Neuronal stem cell (in vitro differentiated cells): ENCODE measurements at regions not wholly inside any gene's neighbourhood (a gene's known extent, or its start where the extent isn't known, plus 50 kb on each side); places are given as distances from the start of the nearest gene placed in this dataset.
A peak's percentile ranks its signal among the peaks of the same experiment; 100 is the strongest.

Experiments
- DNase-seq: peaks from one replicate; pipeline ENCODE4 v3.0.0-alpha.2; 2013; ENCODE audit warnings: low spot score
- H2AFZ ChIP-seq: one replicate; pipeline ENCODE4 v1.6.1; 2013; ENCODE audit warnings: mild to moderate bottlenecking, low read length, inconsistent platforms
- H2AK5ac ChIP-seq: 2 replicates; pipeline ENCODE4 v1.6.1; 2013; ENCODE audit warnings: low read depth, mild to moderate bottlenecking, inconsistent platforms, low read length, moderate library complexity, mixed read lengths
- H2BK120ac ChIP-seq: 2 replicates; pipeline ENCODE4 v1.6.1; 2013; ENCODE audit warnings: low read depth, mild to moderate bottlenecking, inconsistent platforms, low read length, moderate library complexity, mixed read lengths
- H2BK12ac ChIP-seq: one replicate; pipeline ENCODE4 v1.6.1; 2013; ENCODE audit warnings: low read length, inconsistent platforms
- H2BK15ac ChIP-seq: 2 replicates; pipeline ENCODE4 v1.6.1; 2013; ENCODE audit warnings: mild to moderate bottlenecking, low read length, inconsistent platforms, mixed read lengths
- H2BK5ac ChIP-seq: one replicate; pipeline ENCODE4 v1.6.1; 2013; ENCODE audit warnings: inconsistent platforms, mild to moderate bottlenecking, low read length, moderate library complexity
- H3K14ac ChIP-seq: one replicate; pipeline ENCODE4 v1.6.1; 2013; ENCODE audit warnings: low read length, inconsistent platforms
- H3K18ac ChIP-seq: 2 replicates; pipeline ENCODE4 v1.6.1; 2013; ENCODE audit warnings: low read length, inconsistent platforms
- H3K23ac ChIP-seq: 2 replicates; pipeline ENCODE4 v1.6.1; 2013; ENCODE audit warnings: low read depth, mild to moderate bottlenecking, mixed read lengths, low read length, inconsistent platforms; ENCODE audit not compliant: poor library complexity
- H3K27ac ChIP-seq: replicated peaks from 3 replicates; pipeline ENCODE4 v1.5.1; 2013; ENCODE audit warnings: low read length, inconsistent platforms
- H3K27me3 ChIP-seq, 3 experiments: 2 replicates each; pipeline ENCODE4 v1.6.1; 2013; ENCODE audit warnings: low read length in 3 of 3, mild to moderate bottlenecking in 2 of 3, inconsistent platforms in 1 of 3, low read depth in 1 of 3, mixed read lengths in 1 of 3, moderate library complexity in 1 of 3; ENCODE audit not compliant: control insufficient read depth in 3 of 3, insufficient read depth in 3 of 3
- H3K36me3 ChIP-seq, 2 donors: replicated peaks in 1 of 2; 2 replicates each; pipeline ENCODE4 v1.6.1; 2013; ENCODE audit warnings: low read length in 2 of 2; ENCODE audit not compliant: control insufficient read depth in 2 of 2, insufficient read depth in 2 of 2
- H3K4ac ChIP-seq: 2 replicates; pipeline ENCODE4 v1.6.1; 2013; ENCODE audit warnings: inconsistent platforms, mild to moderate bottlenecking, low read length, moderate library complexity
- H3K4me1 ChIP-seq, 2 donors: 1 replicate in 1 of 2; 2 replicates in 1 of 2; pipeline ENCODE4 v1.6.1; 2013; ENCODE audit warnings: low read length in 2 of 2, low read depth in 1 of 2; ENCODE audit not compliant: control insufficient read depth in 2 of 2, insufficient read depth in 1 of 2
- H3K4me2 ChIP-seq: one replicate; pipeline ENCODE4 v1.6.1; 2013; ENCODE audit warnings: mild to moderate bottlenecking, low read length, inconsistent platforms; ENCODE audit not compliant: insufficient read depth, poor library complexity, severe bottlenecking
- H3K4me3 ChIP-seq, 2 donors: 2 replicates each; pipeline ENCODE4 v1.5.1; 2013; ENCODE audit warnings: low read length in 2 of 2, mild to moderate bottlenecking in 2 of 2, inconsistent platforms in 1 of 2, moderate library complexity in 1 of 2
- H3K79me1 ChIP-seq: one replicate; pipeline ENCODE4 v1.6.1; 2013; ENCODE audit warnings: low read depth, mild to moderate bottlenecking, inconsistent platforms, low read length, moderate library complexity
- H3K9ac ChIP-seq: one replicate; pipeline ENCODE4 v1.6.1; 2013; ENCODE audit warnings: mild to moderate bottlenecking, low read depth, low read length, inconsistent platforms; ENCODE audit not compliant: poor library complexity
- H3K9me3 ChIP-seq, 2 donors: replicated peaks in 1 of 2; 2 replicates each; pipeline versions ENCODE3 to v1.6.1; 2013; ENCODE audit warnings: low read length in 2 of 2, mild to moderate bottlenecking in 2 of 2, inconsistent platforms in 1 of 2, low read depth in 1 of 2, mixed read lengths in 1 of 2, moderate library complexity in 1 of 2; ENCODE audit not compliant: control insufficient read depth in 2 of 2, insufficient read depth in 1 of 2
- H4K8ac ChIP-seq: one replicate; pipeline ENCODE4 v1.6.1; 2013; ENCODE audit warnings: low read depth, mild to moderate bottlenecking, inconsistent platforms, low read length, moderate library complexity
- H4K91ac ChIP-seq: one replicate; pipeline ENCODE4 v1.6.1; 2013; ENCODE audit warnings: low read length, low read depth, mild to moderate bottlenecking, inconsistent platforms; ENCODE audit not compliant: poor library complexity
- WGBS, 2 donors: extraction: QIAGEN DNeasy Blood & Tissue Kit; methylation state at CpG; one replicate each; pipeline ENCODE4 v1.1.7; 2013; ENCODE audit warnings: missing lambda C conversion rate in 2 of 2, mixed read lengths in 1 of 2; ENCODE audit not compliant: insufficient read length in 2 of 2, insufficient replicate concordance in 1 of 2; ENCODE audit errors: extremely low coverage in 2 of 2; 5-methylcytosine and 5-hydroxymethylcytosine counted together

DNA sequence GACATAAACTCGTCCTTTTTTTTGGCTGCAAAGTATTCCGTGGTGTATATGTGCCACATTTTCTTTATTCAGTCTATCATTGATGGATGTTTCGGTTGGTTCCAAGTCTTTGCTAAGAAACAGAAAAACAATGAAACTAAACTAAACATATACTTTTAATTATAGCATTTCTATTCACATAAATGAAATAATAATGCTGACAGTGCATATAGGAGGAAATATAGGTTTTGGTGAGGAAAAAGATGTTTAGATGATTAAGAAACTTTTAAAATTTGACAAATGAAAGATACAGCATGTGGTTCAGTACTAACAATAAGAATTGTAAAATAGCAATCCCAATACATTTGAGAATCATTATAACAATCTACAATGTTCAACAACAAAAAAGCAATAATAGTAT lies 1094.5 kb upstream of the CDH6 start:
- Histone ChIP-seq H2AK5ac (no peak overlapping the region), H3K4me1 (peaks cover 0 to 3% of the 10 kb centered on the region in 2 donors), H3K9ac (no peak overlapping the region), H3K27me3 (no peaks in the 10 kb centered on the region), H3K18ac (no peak overlapping the region), H3K27ac (no peak overlapping the region), H4K8ac (no peak overlapping the region), H3K4me3 (no peak overlapping the region), H3K4ac (no peak overlapping the region), H4K91ac (no peak overlapping the region), H2AFZ (no peak overlapping the region), H2BK5ac (no peak overlapping the region), H3K36me3 (no peaks in the 10 kb centered on the region), H3K79me1 (no peaks in the 10 kb centered on the region), H3K9me3 (no peaks in the 10 kb centered on the region), H3K23ac (no peak overlapping the region), H2BK12ac (no peak overlapping the region), H2BK15ac (no peak overlapping the region), H3K14ac (no peak overlapping the region), H2BK120ac (no peak overlapping the region), H3K4me2 (no peak overlapping the region)
- WGBS, 2 donors, result no CpG with 5 or more reads among the region's 3 CpGs
- DNase-seq, result no peak

DNA sequence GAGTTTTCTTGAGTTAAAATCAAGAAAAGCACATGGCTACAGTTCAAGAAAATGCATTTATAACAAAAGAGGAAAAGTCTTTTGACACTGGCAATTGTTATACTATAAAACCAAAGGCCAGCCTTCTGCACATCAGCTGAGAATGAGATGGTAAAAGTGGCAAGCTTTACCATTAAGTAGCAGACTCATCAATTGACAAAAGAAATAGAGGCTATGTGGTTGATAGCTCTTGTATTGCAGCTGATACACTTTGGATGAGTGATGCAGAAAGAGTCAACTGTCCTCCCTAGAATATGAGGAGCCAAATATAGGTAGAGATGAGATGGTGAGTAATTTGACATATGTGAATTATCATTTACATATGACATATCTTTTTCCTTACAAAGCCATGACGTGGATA lies 1100.9 kb upstream of the CDH6 start:
- Histone ChIP-seq H3K18ac (no peak overlapping the region), H3K4me2 (no peak overlapping the region), H2BK15ac (no peak overlapping the region), H3K27ac (no peak overlapping the region), H3K4ac (no peak overlapping the region), H4K91ac (no peak overlapping the region), H3K9ac (no peak overlapping the region), H3K4me1 (no peaks in the 10 kb centered on the region), H2BK12ac (no peak overlapping the region), H3K9me3 (no peaks in the 10 kb centered on the region), H3K27me3 (no peaks in the 10 kb centered on the region), H2BK5ac (no peak overlapping the region), H2AFZ (no peak overlapping the region), H3K79me1 (no peaks in the 10 kb centered on the region), H3K36me3 (no peaks in the 10 kb centered on the region), H3K23ac (no peak overlapping the region), H2AK5ac (no peak overlapping the region), H3K14ac (no peak overlapping the region), H4K8ac (no peak overlapping the region), H2BK120ac (no peak overlapping the region), H3K4me3 (no peak overlapping the region)
- WGBS, 2 donors, result no CpG with 5 or more reads among the region's 1 CpG
- no peak for DNase-seq

- Histone ChIP-seq H3K9ac (no peak overlapping the region), H3K27ac (no peak overlapping the region), H2AK5ac (no peak overlapping the region), H3K4me2 (no peak overlapping the region), H2BK12ac (no peak overlapping the region), H2BK5ac (peak overlapping the region; percentile 39), H3K4me1 (no peaks in the 10 kb centered on the region), H3K9me3 (no peaks in the 10 kb centered on the region), H2BK120ac (no peak overlapping the region), H3K23ac (no peak overlapping the region), H3K4me3 (no peak overlapping the region), H3K18ac (peak overlapping the region; percentile 51), H4K8ac (no peak overlapping the region), H3K79me1 (no peaks in the 10 kb centered on the region), H2BK15ac (no peak overlapping the region), H3K4ac (no peak overlapping the region), H2AFZ (no peak overlapping the region), H3K36me3 (no peaks in the 10 kb centered on the region), H3K27me3 (no peaks in the 10 kb centered on the region), H3K14ac (peak overlapping the region; percentile 91), H4K91ac (no peak overlapping the region)
- no CpG with 5 or more reads among the region's 18 CpGs for WGBS, 2 donors
- DNase-seq, result no peak
Measured at GRCh38 chr5:30069441-30070263, 1123.8 kb upstream of the CDH6 start.

- Histone ChIP-seq H3K4me1 (no peaks in the 10 kb centered on the region), H3K4me3 (no peak overlapping the region), H3K4me2 (no peak overlapping the region), H3K4ac (no peak overlapping the region), H3K23ac (no peak overlapping the region), H2AFZ (no peak overlapping the region), H2BK5ac (no peak overlapping the region), H3K9me3 (no peaks in the 10 kb centered on the region), H4K8ac (no peak overlapping the region), H3K36me3 (no peaks in the 10 kb centered on the region), H3K18ac (no peak overlapping the region), H3K79me1 (no peaks in the 10 kb centered on the region), H2AK5ac (no peak overlapping the region), H2BK120ac (no peak overlapping the region), H3K27ac (no peak overlapping the region), H4K91ac (no peak overlapping the region), H2BK12ac (no peak overlapping the region), H3K27me3 (no peaks in the 10 kb centered on the region), H3K14ac (no peak overlapping the region), H2BK15ac (no peak overlapping the region), H3K9ac (no peak overlapping the region)
- no peak for DNase-seq
Measured at GRCh38 chr5:30063503-30063902, 1130.0 kb upstream of the CDH6 start.
